ENCODE measurements at regions not wholly inside any gene's neighbourhood (a gene's known extent, or its start where the extent isn't known, plus 50 kb on each side); places are given as distances from the start of the nearest gene placed in this dataset.

GRCh38 chr6:115667478-115668026 is 393.1 kb downstream of the FRK start:
- DNase-seq (ENCODE audit: low spot score), result no peak
- intact Hi-C loops (cut with DNase I), result no loop called here

- intact Hi-C loops (cut with DNase I), result no loop called here
- DNase-seq (ENCODE audit: low spot score), result no peak
Measured at GRCh38 chr6:115666997-115667396, 393.7 kb downstream of the FRK start.

GRCh38 chr6:115665310-115665709 is 395.4 kb downstream of the FRK start:
- intact Hi-C loops (cut with DNase I), result no loop called here

GRCh38 chr6:115663681-115664080 is 397.0 kb downstream of the FRK start:
- intact Hi-C loops (cut with DNase I), result no loop called here
- no peak for DNase-seq (ENCODE audit: low spot score)

More at GRCh38 chr6:115665310-115665709, 395.4 kb downstream of the FRK start:
- no peak for DNase-seq (ENCODE audit: low spot score)

GRCh38 chr6:115643762-115644161 is 416.9 kb downstream of the FRK start:
- intact Hi-C loops (cut with DNase I), result no loop called here
- DNase-seq (ENCODE audit: low spot score), result no peak

- intact Hi-C loops (cut with DNase I), result no loop called here
- DNase-seq (ENCODE audit: low spot score), result no peak
Measured at GRCh38 chr6:115634887-115635286, 425.8 kb downstream of the FRK start.

GRCh38 chr6:115634131-115634530 is 426.6 kb downstream of the FRK start:
- no peak for DNase-seq (ENCODE audit: low spot score)
- intact Hi-C loops (cut with DNase I), result no loop called here

- no peak for DNase-seq (ENCODE audit: low spot score)
- intact Hi-C loops (cut with DNase I), result no loop called here
Measured at GRCh38 chr6:115631028-115631427, 429.7 kb downstream of the FRK start.

- intact Hi-C loops (cut with DNase I), result no loop called here
- DNase-seq (ENCODE audit: low spot score), result no peak
Measured at GRCh38 chr6:115630424-115631024, 430.2 kb downstream of the FRK start.

GRCh38 chr6:115629415-115629814 is 431.3 kb downstream of the FRK start:
- intact Hi-C loops (cut with DNase I), result no loop called here
- no peak for DNase-seq (ENCODE audit: low spot score)

GRCh38 chr6:115618256-115618655 is 442.4 kb downstream of the FRK start:
- DNase-seq (ENCODE audit: low spot score), result no peak
- intact Hi-C loops (cut with DNase I), result no loop called here

GRCh38 chr6:115617031-115617430 is 443.7 kb downstream of the FRK start:
- DNase-seq (ENCODE audit: low spot score), result no peak
- intact Hi-C loops (cut with DNase I), result no loop called here

GRCh38 chr6:115613488-115613887 is 447.2 kb downstream of the FRK start:
- intact Hi-C loops (cut with DNase I), result no loop called here
- DNase-seq (ENCODE audit: low spot score), result no peak

GRCh38 chr6:115612796-115613479 is 447.8 kb downstream of the FRK start:
- intact Hi-C loops (cut with DNase I), result no loop called here
- DNase-seq (ENCODE audit: low spot score), result no peak

- no peak for DNase-seq (ENCODE audit: low spot score)
- intact Hi-C loops (cut with DNase I), result no loop called here
Measured at GRCh38 chr6:115612216-115612615, 448.5 kb downstream of the FRK start.

GRCh38 chr6:115610696-115611095 is 450.0 kb downstream of the FRK start:
- no peak for DNase-seq (ENCODE audit: low spot score)
- intact Hi-C loops (cut with DNase I), result no loop called here

GRCh38 chr6:115609111-115609510 is 451.6 kb downstream of the FRK start:
- intact Hi-C loops (cut with DNase I), result no loop called here
- no peak for DNase-seq (ENCODE audit: low spot score)

GRCh38 chr6:115602466-115602865 is 458.2 kb downstream of the FRK start:
- intact Hi-C loops (cut with DNase I), result no loop called here
- DNase-seq (ENCODE audit: low spot score), result no peak

- intact Hi-C loops (cut with DNase I), result no loop called here
- no peak for DNase-seq (ENCODE audit: low spot score)
Measured at GRCh38 chr6:115601509-115601908, 459.2 kb downstream of the FRK start.

- intact Hi-C loops (cut with DNase I), result no loop called here
- DNase-seq (ENCODE audit: low spot score), result no peak
Measured at GRCh38 chr6:115601064-115601463, 459.6 kb downstream of the FRK start.

- intact Hi-C loops (cut with DNase I), result no loop called here
- DNase-seq (ENCODE audit: low spot score), result no peak
Measured at GRCh38 chr6:115594891-115595290, 465.8 kb downstream of the FRK start.

All from posterior vena cava (tissue), 2 donors.